ENCODE measurements at regions not wholly inside any gene's neighbourhood (a gene's known extent, or its start where the extent isn't known, plus 50 kb on each side); places are given as distances from the start of the nearest gene placed in this dataset.

- no peak for TF ChIP-seq CTCF (IDR thresholded peaks at IDR 0.05)
- no peak for TF ChIP-seq POLR2AphosphoS5 (IDR thresholded peaks at IDR 0.05)
These were observed 880.9 kb upstream of the AMELY start for GRCh38 chrY:7792431-7792830.

All from gastroesophageal sphincter (tissue), 3 donors.